ENCODE measurements at regions not wholly inside any gene's neighbourhood (a gene's known extent, or its start where the extent isn't known, plus 50 kb on each side); places are given as distances from the start of the nearest gene placed in this dataset.

DNA sequence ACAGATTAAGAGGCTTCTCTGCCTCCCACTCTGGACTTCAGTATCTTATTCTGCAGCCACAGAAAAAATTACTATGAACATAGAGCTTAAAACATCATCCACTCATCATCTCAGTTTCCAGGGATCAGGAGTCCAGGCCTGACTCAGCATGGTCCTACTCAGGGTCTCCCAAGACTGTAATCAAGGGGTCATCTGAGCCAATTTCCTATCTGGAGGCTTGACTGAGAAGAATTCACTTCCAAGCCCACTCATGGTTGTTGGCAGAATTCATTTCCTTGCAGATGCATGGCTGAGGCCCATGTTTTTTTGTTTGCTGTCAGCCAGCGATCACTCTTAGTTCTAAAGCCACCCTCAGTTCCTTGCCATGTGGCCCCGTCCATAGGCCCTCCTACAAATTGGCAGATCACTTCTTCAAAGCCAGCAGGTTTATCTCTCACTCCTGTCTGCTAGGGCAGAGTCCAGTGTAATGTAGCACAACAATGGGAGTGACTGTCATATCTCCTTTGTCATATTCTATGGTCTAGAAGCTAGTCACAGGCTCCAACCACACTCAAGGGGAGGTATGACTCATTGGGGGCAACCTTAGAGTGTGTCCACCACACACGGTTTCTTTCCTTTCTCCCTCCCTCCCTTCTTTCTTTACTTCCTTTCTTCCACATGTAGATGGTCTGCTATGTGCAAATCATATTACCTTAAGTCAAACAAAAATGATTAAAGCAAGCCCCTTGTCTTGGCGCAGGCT is 251.6 kb downstream of the QDPR start:
- intact Hi-C loops (cut with micrococcal nuclease; ENCODE audit: unreplicated experiment) = no loop called here
- BruUV-seq (replicated peaks) = no TSS peak
- Histone ChIP-seq H3K4me1 (ENCODE audit: insufficient read depth, low read length, poor library complexity, severe bottlenecking) (no peaks in the 10 kb centered on the region), H3K27me3 (replicated peaks; ENCODE audit: insufficient read depth, low read depth, low read length, poor library complexity) (no peaks in the 10 kb centered on the region), H3K9me3 (ENCODE audit: low read depth, low read length, poor library complexity, severe bottlenecking) (no peaks in the 10 kb centered on the region), H3K4me3 (ENCODE audit: low read depth, low read length, poor library complexity, severe bottlenecking) (no peak overlapping the region), H3K36me3 (ENCODE audit: insufficient read depth, low read length, poor library complexity, severe bottlenecking) (no peaks in the 10 kb centered on the region), H3K27ac (ENCODE audit: low read depth, low read length, poor library complexity, severe bottlenecking) (no peak overlapping the region)
- ChIA-PET CTCF (no interaction called here), POLR2A (ENCODE audit: low non-redundant PET) (no interaction called here)
- no peak for TF ChIP-seq EZH2 (IDR thresholded peaks at IDR 0.05; ENCODE audit: borderline replicate concordance, low read depth, low read length, poor library complexity, severe bottlenecking)
- no peak for TF ChIP-seq CTCF (conservative IDR thresholded peaks at IDR 0.05; ENCODE audit: low read depth, low read length)
- no peak for DNase-seq (ENCODE audit: low spot score)

DNA sequence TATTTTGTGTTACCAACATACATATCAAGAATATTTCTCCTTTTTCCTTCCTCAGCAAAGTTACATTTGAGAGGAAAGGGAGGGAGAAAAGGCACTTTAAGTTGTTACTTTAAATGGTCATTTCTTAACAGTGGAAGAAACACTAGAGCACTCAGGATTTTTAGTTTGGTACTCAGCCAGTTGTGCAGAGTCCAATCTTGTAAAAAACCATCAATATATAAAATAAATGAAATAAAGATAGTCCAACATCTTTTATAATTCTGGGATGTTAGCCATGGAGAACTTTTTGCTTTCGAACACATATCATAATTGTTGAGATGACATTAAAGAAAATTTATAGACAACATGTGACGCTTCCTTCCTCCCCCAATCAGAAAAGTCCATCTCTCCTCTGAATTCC is 253.8 kb downstream of the QDPR start:
- H3K27ac ChIP-seq (ENCODE audit: low read depth, low read length, poor library complexity, severe bottlenecking) = no peak overlapping the region
- CTCF ChIA-PET = no interaction called here
- intact Hi-C loops (cut with micrococcal nuclease; ENCODE audit: unreplicated experiment) = no loop called here
- H3K9me3 ChIP-seq (ENCODE audit: low read depth, low read length, poor library complexity, severe bottlenecking) = no peaks in the 10 kb centered on the region
- no peaks in the 10 kb centered on the region for H3K27me3 ChIP-seq (replicated peaks; ENCODE audit: insufficient read depth, low read depth, low read length, poor library complexity)
- H3K36me3 ChIP-seq (ENCODE audit: insufficient read depth, low read length, poor library complexity, severe bottlenecking) = no peaks in the 10 kb centered on the region
- no peaks in the 10 kb centered on the region for H3K4me1 ChIP-seq (ENCODE audit: insufficient read depth, low read length, poor library complexity, severe bottlenecking)
- DNase-seq (ENCODE audit: low spot score) = no peak
- BruUV-seq (replicated peaks) = no TSS peak
- no peak for TF ChIP-seq CTCF (conservative IDR thresholded peaks at IDR 0.05; ENCODE audit: low read depth, low read length)
- no peak for TF ChIP-seq EZH2 (IDR thresholded peaks at IDR 0.05; ENCODE audit: borderline replicate concordance, low read depth, low read length, poor library complexity, severe bottlenecking)
- H3K4me3 ChIP-seq (ENCODE audit: low read depth, low read length, poor library complexity, severe bottlenecking) = no peak overlapping the region
- POLR2A ChIA-PET (ENCODE audit: low non-redundant PET) = no interaction called here

- CTCF ChIA-PET = no interaction called here
- no peaks in the 10 kb centered on the region for H3K4me1 ChIP-seq (ENCODE audit: insufficient read depth, low read length, poor library complexity, severe bottlenecking)
- H3K36me3 ChIP-seq (ENCODE audit: insufficient read depth, low read length, poor library complexity, severe bottlenecking) = no peaks in the 10 kb centered on the region
- no TSS peak for BruUV-seq (replicated peaks)
- no peaks in the 10 kb centered on the region for H3K9me3 ChIP-seq (ENCODE audit: low read depth, low read length, poor library complexity, severe bottlenecking)
- no peak overlapping the region for H3K27ac ChIP-seq (ENCODE audit: low read depth, low read length, poor library complexity, severe bottlenecking)
- TF ChIP-seq CTCF (conservative IDR thresholded peaks at IDR 0.05; ENCODE audit: low read depth, low read length) (no peak), EZH2 (IDR thresholded peaks at IDR 0.05; ENCODE audit: borderline replicate concordance, low read depth, low read length, poor library complexity, severe bottlenecking) (no peak)
- no peaks in the 10 kb centered on the region for H3K27me3 ChIP-seq (replicated peaks; ENCODE audit: insufficient read depth, low read depth, low read length, poor library complexity)
- intact Hi-C loops (cut with micrococcal nuclease; ENCODE audit: unreplicated experiment) = no loop called here
- no peak for DNase-seq (ENCODE audit: low spot score)
- H3K4me3 ChIP-seq (ENCODE audit: low read depth, low read length, poor library complexity, severe bottlenecking) = no peak overlapping the region
- POLR2A ChIA-PET (ENCODE audit: low non-redundant PET) = no interaction called here
Measured at GRCh38 chr4:17252131-17252530, 259.8 kb downstream of the QDPR start.
